ENCODE measurements at regions not wholly inside any gene's neighbourhood (a gene's known extent, or its start where the extent isn't known, plus 50 kb on each side); places are given as distances from the start of the nearest gene placed in this dataset.

- TF ChIP-seq CTCF (IDR thresholded peaks at IDR 0.05; ENCODE audit: poor library complexity, severe bottlenecking), result no peak
- DNase-seq (ENCODE audit: low spot score) (no peak), ATAC-seq (ENCODE audit: low read depth) (no peak)
- no peaks in the 10 kb centered on the region for H3K36me3 ChIP-seq (ENCODE audit: low read depth)
- no peaks in the 10 kb centered on the region for H3K27me3 ChIP-seq (ENCODE audit: insufficient read depth, poor library complexity, severe bottlenecking)
- no peak overlapping the region for H3K27ac ChIP-seq (ENCODE audit: poor library complexity, severe bottlenecking)
- no peak overlapping the region for H3K4me3 ChIP-seq (ENCODE audit: severe bottlenecking)
- no peaks in the 10 kb centered on the region for H3K4me1 ChIP-seq (ENCODE audit: insufficient read depth, poor library complexity, severe bottlenecking)
- no peaks in the 10 kb centered on the region for H3K9me3 ChIP-seq (ENCODE audit: severe bottlenecking)
Measured at GRCh38 chr10:8230902-8231301, 176.4 kb downstream of the GATA3 start.

- Histone ChIP-seq H3K27me3 (ENCODE audit: insufficient read depth, poor library complexity, severe bottlenecking) (no peaks in the 10 kb centered on the region), H3K9me3 (ENCODE audit: severe bottlenecking) (no peaks in the 10 kb centered on the region), H3K4me1 (ENCODE audit: insufficient read depth, poor library complexity, severe bottlenecking) (no peaks in the 10 kb centered on the region), H3K36me3 (ENCODE audit: low read depth) (no peaks in the 10 kb centered on the region), H3K27ac (ENCODE audit: poor library complexity, severe bottlenecking) (no peak overlapping the region), H3K4me3 (ENCODE audit: severe bottlenecking) (no peak overlapping the region)
- no peak for DNase-seq (ENCODE audit: low spot score)
- ATAC-seq (ENCODE audit: low read depth), result no peak
- TF ChIP-seq CTCF (IDR thresholded peaks at IDR 0.05; ENCODE audit: poor library complexity, severe bottlenecking), result no peak
Measured at GRCh38 chr10:8233049-8233448, 178.6 kb downstream of the GATA3 start.

- ATAC-seq (ENCODE audit: low read depth) (no peak), DNase-seq (ENCODE audit: low spot score) (no peak)
- Histone ChIP-seq H3K4me3 (ENCODE audit: severe bottlenecking) (no peak overlapping the region), H3K27ac (ENCODE audit: poor library complexity, severe bottlenecking) (no peak overlapping the region), H3K9me3 (ENCODE audit: severe bottlenecking) (no peaks in the 10 kb centered on the region), H3K4me1 (ENCODE audit: insufficient read depth, poor library complexity, severe bottlenecking) (no peaks in the 10 kb centered on the region), H3K27me3 (ENCODE audit: insufficient read depth, poor library complexity, severe bottlenecking) (no peaks in the 10 kb centered on the region), H3K36me3 (ENCODE audit: low read depth) (no peaks in the 10 kb centered on the region)
- no peak for TF ChIP-seq CTCF (IDR thresholded peaks at IDR 0.05; ENCODE audit: poor library complexity, severe bottlenecking)
Measured at GRCh38 chr10:8233832-8234259, 179.4 kb downstream of the GATA3 start.

- no peaks in the 10 kb centered on the region for H3K36me3 ChIP-seq (ENCODE audit: low read depth)
- H3K9me3 ChIP-seq (ENCODE audit: severe bottlenecking), result no peaks in the 10 kb centered on the region
- no peaks in the 10 kb centered on the region for H3K4me1 ChIP-seq (ENCODE audit: insufficient read depth, poor library complexity, severe bottlenecking)
- H3K4me3 ChIP-seq (ENCODE audit: severe bottlenecking), result no peak overlapping the region
- no peak overlapping the region for H3K27ac ChIP-seq (ENCODE audit: poor library complexity, severe bottlenecking)
- DNase-seq (ENCODE audit: low spot score) (no peak), ATAC-seq (ENCODE audit: low read depth) (no peak)
- TF ChIP-seq CTCF (IDR thresholded peaks at IDR 0.05; ENCODE audit: poor library complexity, severe bottlenecking), result no peak
- no peaks in the 10 kb centered on the region for H3K27me3 ChIP-seq (ENCODE audit: insufficient read depth, poor library complexity, severe bottlenecking)
Measured at GRCh38 chr10:8235253-8236027, 181.0 kb downstream of the GATA3 start.

GRCh38 chr10:8238986-8239385 is 184.5 kb downstream of the GATA3 start:
- H3K4me3 ChIP-seq (ENCODE audit: severe bottlenecking), result no peak overlapping the region
- H3K27ac ChIP-seq (ENCODE audit: poor library complexity, severe bottlenecking), result no peak overlapping the region
- DNase-seq (ENCODE audit: low spot score) (no peak), ATAC-seq (ENCODE audit: low read depth) (no peak)
- no peaks in the 10 kb centered on the region for H3K36me3 ChIP-seq (ENCODE audit: low read depth)
- H3K27me3 ChIP-seq (ENCODE audit: insufficient read depth, poor library complexity, severe bottlenecking), result no peaks in the 10 kb centered on the region
- no peak for TF ChIP-seq CTCF (IDR thresholded peaks at IDR 0.05; ENCODE audit: poor library complexity, severe bottlenecking)
- H3K4me1 ChIP-seq (ENCODE audit: insufficient read depth, poor library complexity, severe bottlenecking), result no peaks in the 10 kb centered on the region
- no peaks in the 10 kb centered on the region for H3K9me3 ChIP-seq (ENCODE audit: severe bottlenecking)

Measured in RWPE2 (cell line).